ENCODE measurements at regions not wholly inside any gene's neighbourhood (a gene's known extent, or its start where the extent isn't known, plus 50 kb on each side); places are given as distances from the start of the nearest gene placed in this dataset.

DNA sequence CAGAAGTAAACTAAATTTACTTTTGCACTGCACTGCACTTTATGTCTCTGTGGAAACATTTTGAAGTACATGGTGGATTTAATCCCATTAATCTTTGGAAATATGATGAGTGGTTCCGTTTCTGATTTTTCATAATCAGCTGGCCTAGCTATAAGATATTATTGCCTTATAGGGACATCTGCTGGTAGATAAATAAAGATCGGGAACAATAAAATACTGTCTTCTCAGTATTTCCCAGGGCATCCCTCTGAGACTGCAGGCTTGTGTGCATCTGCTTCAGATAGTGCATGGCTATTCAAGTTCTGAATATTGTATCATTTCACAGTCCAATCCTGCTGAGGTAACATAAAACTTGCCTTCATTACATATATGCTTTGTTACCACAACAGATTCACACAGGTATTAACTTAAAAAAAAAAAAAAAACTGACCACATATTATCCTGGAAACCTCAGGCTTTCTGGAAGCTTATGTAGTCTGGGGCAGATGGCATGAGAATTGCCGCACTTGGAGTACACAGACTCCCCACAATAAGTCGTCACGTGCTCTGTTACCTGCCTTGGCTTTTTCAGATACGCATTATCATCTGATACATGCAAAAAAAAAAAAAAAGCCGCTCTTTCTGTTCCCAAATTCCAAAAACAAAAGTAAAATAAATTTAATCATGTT is 330.8 kb upstream of the AGTR1 start:
- no peaks in the 10 kb centered on the region for H3K9me3 ChIP-seq
- DNase-seq = no peak
- no peaks in the 10 kb centered on the region for H3K36me3 ChIP-seq
- H3K27ac ChIP-seq = no peak overlapping the region
- H3K4me1 ChIP-seq = no peaks in the 10 kb centered on the region
- H3K4me3 ChIP-seq = no peak overlapping the region
- TF ChIP-seq, protein P1, sequence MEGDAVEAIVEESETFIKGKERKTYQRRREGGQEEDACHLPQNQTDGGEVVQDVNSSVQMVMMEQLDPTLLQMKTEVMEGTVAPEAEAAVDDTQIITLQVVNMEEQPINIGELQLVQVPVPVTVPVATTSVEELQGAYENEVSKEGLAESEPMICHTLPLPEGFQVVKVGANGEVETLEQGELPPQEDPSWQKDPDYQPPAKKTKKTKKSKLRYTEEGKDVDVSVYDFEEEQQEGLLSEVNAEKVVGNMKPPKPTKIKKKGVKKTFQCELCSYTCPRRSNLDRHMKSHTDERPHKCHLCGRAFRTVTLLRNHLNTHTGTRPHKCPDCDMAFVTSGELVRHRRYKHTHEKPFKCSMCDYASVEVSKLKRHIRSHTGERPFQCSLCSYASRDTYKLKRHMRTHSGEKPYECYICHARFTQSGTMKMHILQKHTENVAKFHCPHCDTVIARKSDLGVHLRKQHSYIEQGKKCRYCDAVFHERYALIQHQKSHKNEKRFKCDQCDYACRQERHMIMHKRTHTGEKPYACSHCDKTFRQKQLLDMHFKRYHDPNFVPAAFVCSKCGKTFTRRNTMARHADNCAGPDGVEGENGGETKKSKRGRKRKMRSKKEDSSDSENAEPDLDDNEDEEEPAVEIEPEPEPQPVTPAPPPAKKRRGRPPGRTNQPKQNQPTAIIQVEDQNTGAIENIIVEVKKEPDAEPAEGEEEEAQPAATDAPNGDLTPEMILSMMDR (IDR thresholded peaks at IDR 0.05 in 8 of 11, conservative IDR thresholded peaks at IDR 0.05 in 3 of 11) = no peak
- TF ChIP-seq POLR2A (IDR thresholded peaks at IDR 0.05) (no peak), POLR2AphosphoS5 (IDR thresholded peaks at IDR 0.05) (no peak)
- no peaks in the 10 kb centered on the region for H3K27me3 ChIP-seq (replicated peaks in 1 of 7)
- intact Hi-C loops (cut with DNase I; ENCODE audit: low total_unique reads) = no loop called here
- 78 to 86% (median 80%) methylated on average over 7 of the region's 7 CpGs for WGBS, 5 donors

DNA sequence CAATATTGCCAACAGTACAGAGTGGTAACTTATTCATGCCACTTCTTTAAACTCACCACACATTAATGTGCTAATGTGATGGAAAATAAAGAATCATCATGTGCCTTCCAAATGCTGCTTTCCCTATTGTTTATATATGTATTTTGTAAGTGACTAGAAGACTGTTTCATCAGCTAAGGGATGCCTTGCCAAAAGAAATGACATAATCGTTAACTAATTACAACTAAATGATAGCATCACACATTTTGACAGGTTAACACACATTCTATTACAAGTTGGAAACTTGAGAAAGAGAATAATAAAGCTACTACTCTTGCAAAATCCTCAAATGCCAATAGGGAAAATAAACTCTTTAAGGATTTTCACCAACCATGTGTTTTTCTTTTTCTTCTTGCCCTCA is 329.9 kb upstream of the AGTR1 start:
- H3K4me3 ChIP-seq = no peak overlapping the region
- WGBS, 5 donors = 74 to 92% (median 82%) methylated on average over 1 of the region's 1 CpG
- no peaks in the 10 kb centered on the region for H3K9me3 ChIP-seq
- no peaks in the 10 kb centered on the region for H3K36me3 ChIP-seq
- H3K27ac ChIP-seq = no peak overlapping the region
- H3K4me1 ChIP-seq = no peaks in the 10 kb centered on the region
- H3K27me3 ChIP-seq (replicated peaks in 1 of 7) = no peaks in the 10 kb centered on the region
- DNase-seq = no peak
- intact Hi-C loops (cut with DNase I; ENCODE audit: low total_unique reads) = no loop called here
- TF ChIP-seq POLR2AphosphoS5 (IDR thresholded peaks at IDR 0.05) = no peak
- no peak for TF ChIP-seq POLR2A (IDR thresholded peaks at IDR 0.05)
- TF ChIP-seq, protein P1 (IDR thresholded peaks at IDR 0.05 in 8 of 11, conservative IDR thresholded peaks at IDR 0.05 in 3 of 11) = no peak

DNA sequence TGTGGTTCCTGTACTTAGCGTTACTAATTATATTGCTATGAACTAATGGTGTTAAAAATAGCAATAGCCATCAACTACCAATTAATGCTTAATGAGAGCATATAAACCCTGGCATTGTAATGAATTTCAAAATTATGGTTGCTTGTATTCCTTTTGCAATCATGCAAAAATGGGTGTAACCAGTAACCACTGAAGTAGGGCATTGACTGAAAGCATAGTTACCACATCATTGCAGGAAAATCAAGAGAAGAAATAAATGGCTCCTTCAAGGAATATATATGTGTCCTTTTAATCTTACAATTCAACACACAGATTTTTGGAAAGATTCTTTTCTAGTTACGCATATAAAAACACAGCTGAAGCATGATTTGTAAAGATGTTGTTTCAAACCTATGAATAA is 328.3 kb upstream of the AGTR1 start:
- Histone ChIP-seq H3K9me3 (no peaks in the 10 kb centered on the region), H3K27me3 (replicated peaks in 1 of 7) (no peaks in the 10 kb centered on the region), H3K4me3 (no peak overlapping the region), H3K27ac (no peak overlapping the region), H3K4me1 (no peaks in the 10 kb centered on the region), H3K36me3 (no peaks in the 10 kb centered on the region)
- DNase-seq = no peak
- intact Hi-C loops (cut with DNase I; ENCODE audit: low total_unique reads) = no loop called here
- TF ChIP-seq POLR2A (IDR thresholded peaks at IDR 0.05) = no peak
- no peak for TF ChIP-seq POLR2AphosphoS5 (IDR thresholded peaks at IDR 0.05)
- TF ChIP-seq, protein P1 (IDR thresholded peaks at IDR 0.05 in 8 of 11, conservative IDR thresholded peaks at IDR 0.05 in 3 of 11) = no peak
- 88 to 93% (median 91%) methylated on average over 2 of the region's 2 CpGs for WGBS, 5 donors

DNA sequence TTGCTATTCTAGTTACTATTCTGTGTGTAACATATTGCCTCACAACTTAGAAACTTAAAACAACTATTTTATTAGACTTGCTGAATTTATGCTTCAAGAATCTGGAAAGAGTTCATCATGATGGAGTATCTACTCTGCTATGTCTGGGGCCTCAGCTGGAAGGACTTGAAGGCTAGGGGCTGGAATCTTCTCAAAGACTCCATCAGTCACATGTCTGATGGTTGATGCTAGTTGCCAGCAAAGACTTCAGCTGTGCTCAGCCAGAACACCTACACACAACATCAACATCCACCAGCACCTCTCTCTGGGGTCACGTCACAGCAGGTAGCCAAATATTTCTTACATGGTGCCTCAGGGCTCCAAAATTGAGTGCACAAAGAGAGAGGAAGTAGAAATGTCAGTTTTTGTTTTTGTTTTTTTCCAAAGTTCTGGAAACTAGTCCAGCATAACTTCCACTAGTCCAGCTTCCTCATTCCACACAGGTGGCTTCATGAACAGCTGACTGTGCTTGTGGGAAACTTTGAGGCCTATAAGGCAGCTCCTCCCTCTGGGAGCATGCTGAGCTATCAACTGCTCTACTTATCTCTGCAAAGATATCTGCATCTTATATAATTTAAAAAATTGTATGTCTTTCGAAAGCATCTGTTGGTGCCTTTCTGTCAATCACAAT is 325.4 kb upstream of the AGTR1 start:
- intact Hi-C loops (cut with DNase I; ENCODE audit: low total_unique reads) = loop anchor here (10.0 kb wide), 1 partner anchor 572 kb away; no protein-coding TSS in a partner anchor
- Histone ChIP-seq H3K27me3 (replicated peaks in 1 of 7) (no peaks in the 10 kb centered on the region), H3K9me3 (no peaks in the 10 kb centered on the region), H3K4me1 (no peaks in the 10 kb centered on the region), H3K4me3 (no peak overlapping the region), H3K36me3 (no peaks in the 10 kb centered on the region), H3K27ac (no peak overlapping the region)
- TF ChIP-seq POLR2AphosphoS5 (IDR thresholded peaks at IDR 0.05) = no peak
- TF ChIP-seq, protein P1 (IDR thresholded peaks at IDR 0.05 in 8 of 11, conservative IDR thresholded peaks at IDR 0.05 in 3 of 11) = no peak
- no peak for TF ChIP-seq POLR2A (IDR thresholded peaks at IDR 0.05)
- 86 to 93% (median 88%) methylated on average over 2 of the region's 2 CpGs for WGBS, 5 donors
- no peak for DNase-seq
